Urothelium cell line (cell line): ENCODE measurements at regions not wholly inside any gene's neighbourhood (a gene's known extent, or its start where the extent isn't known, plus 50 kb on each side); places are given as distances from the start of the nearest gene placed in this dataset.

Experiments
- DNase-seq: peaks from one replicate; pipeline ENCODE4 v3.0.0; 2011; ENCODE audit warnings: low spot score, mixed read lengths
- FAIRE-seq: peaks from 2 replicates; lab custom pipeline; 2011; peaks lifted over from hg19 to GRCh38; lab: Jason Lieb, UNC

GRCh38 chr1:90561103-90561783 lies 155.9 kb downstream of the BARHL2 start:
- FAIRE-seq (no peak), DNase-seq (no peak)

GRCh38 chr1:90558754-90559378 lies 158.2 kb downstream of the BARHL2 start:
- DNase-seq (no peak), FAIRE-seq (no peak)

GRCh38 chr1:90558126-90558525 lies 159.0 kb downstream of the BARHL2 start:
- no peak for DNase-seq
- FAIRE-seq, result no peak

GRCh38 chr1:90557706-90558105 lies 159.4 kb downstream of the BARHL2 start:
- DNase-seq, result no peak
- no peak for FAIRE-seq

- FAIRE-seq (no peak), DNase-seq (no peak)
These were observed 166.3 kb downstream of the BARHL2 start for GRCh38 chr1:90550626-90551406.

GRCh38 chr1:90544356-90544755 lies 172.7 kb downstream of the BARHL2 start:
- DNase-seq, result no peak
- FAIRE-seq, result no peak

- DNase-seq (no peak), FAIRE-seq (no peak)
These were observed 179.3 kb downstream of the BARHL2 start for GRCh38 chr1:90537606-90538362.

- DNase-seq, result no peak
- no peak for FAIRE-seq
These were observed 182.3 kb downstream of the BARHL2 start for GRCh38 chr1:90534663-90535295.

GRCh38 chr1:90534116-90534515 lies 183.0 kb downstream of the BARHL2 start:
- FAIRE-seq, result no peak
- DNase-seq, result no peak

GRCh38 chr1:90526954-90527353 lies 190.1 kb downstream of the BARHL2 start:
- FAIRE-seq, result no peak
- no peak for DNase-seq

GRCh38 chr1:90522432-90522831 lies 194.7 kb downstream of the BARHL2 start:
- DNase-seq, result no peak
- FAIRE-seq, result no peak

GRCh38 chr1:90513956-90514355 lies 203.1 kb downstream of the BARHL2 start:
- peak; percentile 67 for FAIRE-seq
- DNase-seq, result no peak

- DNase-seq (no peak), FAIRE-seq (no peak)
These were observed 204.7 kb downstream of the BARHL2 start for GRCh38 chr1:90512441-90512840.

- DNase-seq (no peak), FAIRE-seq (no peak)
These were observed 207.0 kb downstream of the BARHL2 start for GRCh38 chr1:90510143-90510542.

- DNase-seq, result no peak
- no peak for FAIRE-seq
These were observed 207.7 kb downstream of the BARHL2 start for GRCh38 chr1:90509225-90510048.

- DNase-seq, result no peak
- FAIRE-seq, result no peak
These were observed 208.5 kb downstream of the BARHL2 start for GRCh38 chr1:90508376-90509167.

GRCh38 chr1:90507173-90507572 lies 209.9 kb downstream of the BARHL2 start:
- FAIRE-seq (no peak), DNase-seq (no peak)

- DNase-seq, result no peak
- FAIRE-seq, result no peak
These were observed 211.3 kb downstream of the BARHL2 start for GRCh38 chr1:90505806-90506205.

- FAIRE-seq, result no peak
These were observed 212.6 kb downstream of the BARHL2 start for GRCh38 chr1:90504509-90504908.

More at GRCh38 chr1:90504509-90504908, 212.6 kb downstream of the BARHL2 start:
- no peak for DNase-seq
